Cardiac septum (tissue), 1 donor: ENCODE measurements at regions not wholly inside any gene's neighbourhood (a gene's known extent, or its start where the extent isn't known, plus 50 kb on each side); places are given as distances from the start of the nearest gene placed in this dataset.

Experiments
- DNase-seq: peaks from one replicate; pipeline ENCODE4 v3.0.0-alpha.2; 2020; ENCODE audit warnings: low spot score
- intact Hi-C: fragments of 100-400 bp; cut with DNase I; formaldehyde crosslinking; loops from one replicate; pipeline ENCODE4 v1.14.0; 2022
- donor health status: DM: no; HTN: no; CAD: no.

GRCh38 chr4:14065406-14065805, 437.9 kb upstream of the BOD1L1 start:
- DNase-seq = no peak
- intact Hi-C loops = no loop called here

- intact Hi-C loops = no loop called here
- no peak for DNase-seq
Observed at GRCh38 chr4:14066979-14067378, 439.5 kb upstream of the BOD1L1 start.

DNA sequence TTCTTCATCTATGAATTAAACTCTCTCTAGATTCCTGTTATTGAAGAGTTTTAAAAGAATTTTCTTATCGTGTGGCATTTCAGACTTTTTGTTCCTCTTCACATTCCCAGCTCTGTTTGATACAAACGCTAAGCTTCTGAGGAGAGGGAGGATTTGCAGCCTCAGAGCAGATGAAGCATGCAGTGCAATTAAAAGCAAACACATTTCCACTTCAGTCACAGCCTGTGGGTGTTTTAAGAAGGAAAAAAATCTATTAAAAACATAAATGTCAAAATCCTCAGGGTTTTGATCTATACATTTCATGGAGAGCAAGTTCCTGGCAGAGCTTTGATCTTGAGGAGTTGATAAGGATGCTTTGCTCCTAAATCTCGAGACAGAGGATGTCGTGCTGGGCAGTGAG, 442.4 kb upstream of the BOD1L1 start:
- intact Hi-C loops = no loop called here
- no peak for DNase-seq

DNA sequence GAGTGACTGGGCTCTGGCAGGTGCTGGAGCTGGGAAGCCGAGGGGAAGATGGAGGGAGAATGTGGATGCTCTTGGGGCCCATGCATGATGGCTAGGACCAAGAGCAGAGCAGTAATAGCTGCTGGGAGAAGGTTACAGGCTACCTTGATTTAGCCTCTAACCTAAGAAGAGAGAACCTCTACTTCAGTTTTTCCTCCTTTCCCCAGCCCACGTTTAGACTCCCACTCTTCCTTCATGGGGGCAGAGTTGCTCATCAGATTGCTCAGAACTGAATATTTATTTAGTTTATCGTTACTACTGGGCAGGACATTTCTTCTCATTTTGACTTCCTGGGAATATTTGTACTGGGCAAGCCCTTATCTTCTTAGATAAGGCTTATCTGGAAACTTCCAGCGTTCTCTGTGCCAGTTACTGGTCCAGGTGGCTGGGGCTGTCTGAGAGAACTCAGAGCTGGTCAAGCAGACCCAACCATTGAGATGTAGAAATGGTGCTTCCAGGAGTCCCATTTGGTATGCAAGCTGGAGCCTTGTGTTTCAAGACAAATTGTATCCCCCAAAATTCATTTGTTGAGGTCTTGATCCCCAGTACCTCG, 442.9 kb upstream of the BOD1L1 start:
- intact Hi-C loops = no loop called here

GRCh38 chr4:14072506-14072905, 445.0 kb upstream of the BOD1L1 start:
- no peak for DNase-seq
- intact Hi-C loops = no loop called here

More for the DNA sequence above, 442.9 kb upstream of the BOD1L1 start:
- no peak for DNase-seq

DNA sequence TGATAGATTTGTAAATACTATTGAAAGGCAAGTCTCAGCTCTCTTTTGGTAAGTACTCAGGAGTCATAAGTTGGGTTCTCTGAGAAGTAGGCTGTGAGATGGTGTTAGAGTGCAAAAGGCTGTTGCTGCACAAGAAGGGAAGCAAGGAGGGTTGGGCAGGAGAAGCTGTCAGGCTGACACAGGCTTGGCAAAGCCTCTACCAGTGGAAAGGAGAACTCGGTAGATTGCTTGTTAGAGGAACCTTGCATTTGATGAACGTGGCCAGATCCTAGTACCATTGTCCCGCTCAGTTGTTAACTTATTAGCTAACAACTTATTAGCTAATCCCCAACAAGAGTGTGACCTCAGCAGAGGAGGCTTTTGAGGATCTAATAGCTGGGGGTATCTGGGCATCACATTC, 449.3 kb upstream of the BOD1L1 start:
- DNase-seq = no peak
- intact Hi-C loops = no loop called here

- no peak for DNase-seq
- intact Hi-C loops = no loop called here
Observed at GRCh38 chr4:14078326-14078725, 450.8 kb upstream of the BOD1L1 start.

DNA sequence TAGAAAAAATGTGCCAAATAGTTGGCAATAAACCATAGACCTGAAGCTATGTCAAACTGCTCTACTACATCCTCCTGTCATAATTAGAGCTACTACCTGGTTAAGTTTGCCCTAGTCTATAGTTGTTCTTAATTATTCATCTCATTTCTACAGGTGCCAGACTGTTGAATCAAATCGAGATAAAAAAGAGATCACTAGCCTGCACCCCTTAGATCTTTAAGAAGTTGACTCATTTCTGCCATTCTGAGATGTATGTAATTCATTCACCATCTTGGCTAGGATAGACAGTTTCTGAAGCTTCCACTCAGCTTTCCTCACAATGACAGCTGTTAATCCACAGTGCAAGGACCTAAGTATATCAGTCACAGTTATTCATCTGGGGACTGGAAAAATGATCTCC, 452.1 kb upstream of the BOD1L1 start:
- intact Hi-C loops = no loop called here
- no peak for DNase-seq

DNA sequence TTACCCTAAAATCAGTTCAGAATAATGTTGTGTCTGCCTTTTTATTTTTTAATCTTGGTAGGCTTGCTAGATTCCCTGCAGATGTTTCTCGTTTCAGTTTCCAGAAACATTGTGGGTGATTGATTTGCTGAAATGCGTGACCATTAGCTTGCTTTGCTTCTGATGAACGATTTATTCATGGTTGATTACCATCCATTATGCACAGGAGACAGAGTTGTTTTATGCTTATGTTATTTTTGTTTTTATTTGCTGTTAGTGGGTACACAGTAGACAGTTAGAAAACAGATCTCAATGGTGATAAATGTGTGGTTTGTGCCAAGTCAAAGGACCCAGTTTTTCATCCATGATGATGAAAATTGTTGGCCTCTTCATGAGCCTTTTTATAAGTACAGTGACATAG, 455.6 kb upstream of the BOD1L1 start:
- intact Hi-C loops = no loop called here
- no peak for DNase-seq

GRCh38 chr4:14084598-14084997, 457.1 kb upstream of the BOD1L1 start:
- intact Hi-C loops = no loop called here
- DNase-seq = no peak

DNA sequence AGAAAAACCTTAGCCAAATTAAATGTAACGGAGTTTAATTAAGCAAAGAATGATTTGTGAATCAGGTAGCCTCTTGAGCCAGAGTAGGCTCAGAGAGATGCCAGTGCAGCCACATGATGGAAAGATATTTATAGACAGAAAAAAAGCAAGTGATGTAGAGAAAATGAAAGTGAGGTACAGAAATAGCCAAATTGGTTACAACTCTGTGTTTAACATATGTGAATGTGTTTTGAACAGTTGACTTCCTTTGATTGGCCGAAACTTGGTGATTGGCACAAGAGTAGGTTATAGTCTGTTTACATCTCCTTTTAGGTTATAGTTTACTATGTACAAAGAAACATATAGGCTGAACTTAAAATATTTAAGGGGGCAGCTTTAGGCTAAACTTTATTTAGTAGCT, 459.9 kb upstream of the BOD1L1 start:
- DNase-seq = no peak
- intact Hi-C loops = no loop called here

DNA sequence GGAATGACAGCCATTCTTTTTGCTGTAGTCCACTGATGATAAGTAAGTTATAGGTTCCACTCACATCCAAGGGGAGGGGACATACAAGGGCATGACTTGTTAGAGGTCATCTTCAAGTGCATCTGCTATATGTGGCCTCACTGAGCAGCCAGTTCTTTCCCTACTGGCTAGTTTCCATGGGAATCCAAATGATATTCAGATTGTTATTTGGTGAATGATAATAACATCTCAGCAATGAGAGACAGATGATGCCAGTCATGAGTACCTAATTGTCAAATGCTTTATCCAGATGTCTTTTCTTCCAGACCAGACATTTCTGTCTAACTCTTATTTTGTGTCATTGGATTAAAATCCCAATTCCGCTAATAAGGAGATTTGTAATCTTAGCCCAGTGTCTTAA, 460.4 kb upstream of the BOD1L1 start:
- intact Hi-C loops = no loop called here
- no peak for DNase-seq

DNA sequence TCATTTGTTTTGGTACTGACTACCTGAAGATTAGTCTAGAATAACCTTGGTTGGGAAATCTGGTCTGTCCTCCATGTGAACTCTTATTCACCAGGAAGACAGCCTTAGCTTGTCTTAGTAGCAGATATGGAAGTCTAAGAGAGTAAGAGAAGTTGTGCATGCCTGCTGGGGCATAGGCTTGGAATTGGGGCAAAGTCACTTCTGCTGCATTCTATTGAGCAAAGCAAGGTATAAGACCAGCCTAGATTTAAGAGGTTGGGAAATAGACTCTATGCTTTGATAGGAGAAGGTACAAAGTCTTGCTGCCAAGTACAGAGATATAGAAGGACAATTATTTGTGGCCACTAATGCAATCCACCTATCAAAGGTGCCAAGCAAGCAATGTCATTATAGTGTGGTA, 464.0 kb upstream of the BOD1L1 start:
- intact Hi-C loops = no loop called here
- DNase-seq = no peak

GRCh38 chr4:14091966-14092365, 464.4 kb upstream of the BOD1L1 start:
- no peak for DNase-seq
- intact Hi-C loops = no loop called here

DNA sequence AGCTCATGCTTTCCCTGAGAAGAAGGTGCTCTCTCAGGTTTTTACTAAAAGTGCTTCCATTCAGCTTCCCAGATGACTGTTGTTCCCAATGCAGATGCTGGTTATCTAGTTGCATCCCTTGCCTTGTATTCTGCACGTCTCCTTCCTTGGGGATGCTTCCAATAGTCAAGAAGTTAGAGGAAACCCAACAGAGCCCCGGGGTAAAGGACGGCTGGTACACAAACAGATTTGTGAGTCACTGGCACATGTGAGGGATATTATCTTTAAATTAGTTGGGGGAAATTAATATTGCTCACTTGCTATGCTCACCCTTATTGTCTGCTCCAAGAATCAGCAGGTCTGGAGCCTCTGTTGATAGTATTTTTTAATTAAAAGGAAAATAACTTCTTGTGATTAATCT, 465.2 kb upstream of the BOD1L1 start:
- intact Hi-C loops = no loop called here
- DNase-seq = no peak

DNA sequence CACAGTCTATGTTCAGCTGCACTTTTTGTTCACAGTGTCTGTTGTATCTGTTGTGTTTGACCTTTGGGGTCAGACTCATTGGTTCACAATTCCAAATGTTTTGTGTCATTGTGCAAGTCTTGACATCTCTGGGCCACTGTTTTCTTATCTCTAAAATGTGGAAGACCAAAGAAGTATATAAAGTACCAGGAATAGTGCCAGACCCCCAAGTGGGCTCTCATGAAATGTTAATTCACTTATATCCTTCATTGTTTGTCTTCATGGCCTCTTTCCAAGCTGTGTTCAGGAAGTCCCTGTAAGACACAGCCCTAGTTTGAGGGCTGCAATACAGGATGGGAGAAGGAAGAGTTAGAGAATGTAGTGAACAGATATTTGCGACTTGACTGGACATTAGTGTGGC, 468.3 kb upstream of the BOD1L1 start:
- intact Hi-C loops = no loop called here
- no peak for DNase-seq

GRCh38 chr4:14096396-14096965, 469.0 kb upstream of the BOD1L1 start:
- intact Hi-C loops = no loop called here
- no peak for DNase-seq

DNA sequence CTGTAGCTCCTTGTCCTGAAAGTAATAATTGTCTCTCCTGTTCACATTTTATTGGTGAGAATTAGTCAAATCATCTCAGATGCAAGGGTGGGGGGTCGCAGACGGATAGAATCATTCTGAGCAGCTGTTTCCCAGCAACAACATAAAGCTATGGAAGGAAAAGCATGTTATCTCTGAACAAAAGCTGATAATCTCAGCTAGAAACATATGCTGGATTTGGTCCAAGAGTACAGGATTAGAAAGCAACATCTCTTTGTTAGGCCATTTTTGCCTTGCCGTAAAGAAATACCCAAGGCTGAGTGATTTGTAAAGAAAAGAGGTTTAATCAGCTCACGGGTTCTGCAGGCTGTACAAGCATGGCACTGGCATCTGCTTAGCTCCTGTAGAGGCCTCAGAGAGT, 472.8 kb upstream of the BOD1L1 start:
- intact Hi-C loops = no loop called here
- DNase-seq = no peak

- intact Hi-C loops = no loop called here
- DNase-seq = no peak
Observed at GRCh38 chr4:14110407-14110806, 482.9 kb upstream of the BOD1L1 start.

- DNase-seq = no peak
- intact Hi-C loops = no loop called here
Observed at GRCh38 chr4:14111730-14112181, 484.2 kb upstream of the BOD1L1 start.

DNA sequence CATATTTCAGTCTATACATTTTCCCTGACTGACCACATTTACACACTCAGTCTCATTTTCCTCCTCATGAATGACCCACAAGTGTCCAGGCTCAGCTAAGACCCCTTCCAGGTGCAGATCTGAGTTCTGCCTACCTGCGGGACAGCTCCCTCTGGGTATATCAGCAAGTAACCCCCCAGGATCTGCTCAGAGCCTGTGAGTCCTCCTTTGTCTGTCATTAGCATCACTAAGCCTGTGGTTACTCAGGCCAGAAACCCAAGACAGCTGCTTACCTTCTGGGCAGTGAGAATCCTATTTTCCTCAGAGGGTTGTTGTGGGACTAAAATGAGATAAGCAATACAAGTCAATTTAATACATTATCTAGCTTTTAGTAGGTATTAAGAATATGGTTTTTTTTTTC, 487.6 kb upstream of the BOD1L1 start:
- intact Hi-C loops = no loop called here
- DNase-seq = no peak
